ENCODE measurements at regions not wholly inside any gene's neighbourhood (a gene's known extent, or its start where the extent isn't known, plus 50 kb on each side); places are given as distances from the start of the nearest gene placed in this dataset.

DNA sequence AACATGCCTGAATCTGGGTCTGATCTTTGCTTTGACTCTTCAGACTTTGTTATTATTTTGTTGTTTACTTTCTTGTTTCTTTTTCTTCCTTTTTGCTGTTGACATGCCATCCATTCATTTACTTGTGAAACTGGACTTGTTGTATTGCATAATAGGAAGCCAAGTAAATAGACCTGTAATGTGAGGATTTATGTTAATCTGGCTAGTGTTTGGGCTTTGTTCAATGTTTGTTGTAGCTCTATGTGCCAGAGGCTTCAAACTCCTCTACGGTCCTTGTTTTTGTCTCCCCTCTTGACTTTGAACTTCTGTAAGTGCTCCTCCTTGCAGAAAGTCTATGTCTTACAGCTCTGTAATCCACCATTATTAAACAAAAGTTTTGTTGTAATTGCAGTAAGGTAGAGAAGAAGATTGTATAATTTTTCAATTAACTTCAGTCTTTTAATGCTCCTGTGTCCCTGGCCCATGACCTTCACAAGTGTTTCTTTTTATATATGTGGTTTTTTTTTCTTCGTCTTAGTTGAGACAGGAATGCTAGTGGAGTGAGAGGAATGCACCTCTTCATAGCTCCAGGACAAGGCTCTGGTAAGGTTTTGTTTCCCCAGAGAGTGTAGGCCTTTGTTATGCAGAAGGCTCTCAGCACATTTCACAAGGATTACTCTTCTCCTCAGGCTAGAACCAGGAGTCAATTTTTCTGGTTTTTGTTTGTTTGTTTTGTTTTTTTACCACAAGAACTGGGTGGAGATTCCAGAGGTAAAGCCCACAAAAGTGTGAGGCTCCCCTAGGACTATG is 1061.8 kb upstream of the CITED2 start:
- H3K4me2 ChIP-seq (ENCODE audit: low read length): no peak overlapping the region
- H3K36me3 ChIP-seq (ENCODE audit: insufficient read depth, low read length): no peaks in the 10 kb centered on the region
- no peak for TF ChIP-seq TAF1 (IDR thresholded peaks at IDR 0.05; ENCODE audit: low read depth)
- TF ChIP-seq POLR2AphosphoS5 (IDR thresholded peaks at IDR 0.05): no peak
- no peak for TF ChIP-seq EP300 (conservative IDR thresholded peaks at IDR 0.05; ENCODE audit: poor library complexity, severe bottlenecking)
- TF ChIP-seq EZH2 (IDR thresholded peaks at IDR 0.05; ENCODE audit: borderline replicate concordance, insufficient read depth, low read length, poor library complexity, severe bottlenecking): no peak
- TF ChIP-seq, protein P1, sequence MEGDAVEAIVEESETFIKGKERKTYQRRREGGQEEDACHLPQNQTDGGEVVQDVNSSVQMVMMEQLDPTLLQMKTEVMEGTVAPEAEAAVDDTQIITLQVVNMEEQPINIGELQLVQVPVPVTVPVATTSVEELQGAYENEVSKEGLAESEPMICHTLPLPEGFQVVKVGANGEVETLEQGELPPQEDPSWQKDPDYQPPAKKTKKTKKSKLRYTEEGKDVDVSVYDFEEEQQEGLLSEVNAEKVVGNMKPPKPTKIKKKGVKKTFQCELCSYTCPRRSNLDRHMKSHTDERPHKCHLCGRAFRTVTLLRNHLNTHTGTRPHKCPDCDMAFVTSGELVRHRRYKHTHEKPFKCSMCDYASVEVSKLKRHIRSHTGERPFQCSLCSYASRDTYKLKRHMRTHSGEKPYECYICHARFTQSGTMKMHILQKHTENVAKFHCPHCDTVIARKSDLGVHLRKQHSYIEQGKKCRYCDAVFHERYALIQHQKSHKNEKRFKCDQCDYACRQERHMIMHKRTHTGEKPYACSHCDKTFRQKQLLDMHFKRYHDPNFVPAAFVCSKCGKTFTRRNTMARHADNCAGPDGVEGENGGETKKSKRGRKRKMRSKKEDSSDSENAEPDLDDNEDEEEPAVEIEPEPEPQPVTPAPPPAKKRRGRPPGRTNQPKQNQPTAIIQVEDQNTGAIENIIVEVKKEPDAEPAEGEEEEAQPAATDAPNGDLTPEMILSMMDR (IDR thresholded peaks at IDR 0.05; ENCODE audit: poor library complexity, severe bottlenecking): no peak
- TF ChIP-seq, protein P2, sequence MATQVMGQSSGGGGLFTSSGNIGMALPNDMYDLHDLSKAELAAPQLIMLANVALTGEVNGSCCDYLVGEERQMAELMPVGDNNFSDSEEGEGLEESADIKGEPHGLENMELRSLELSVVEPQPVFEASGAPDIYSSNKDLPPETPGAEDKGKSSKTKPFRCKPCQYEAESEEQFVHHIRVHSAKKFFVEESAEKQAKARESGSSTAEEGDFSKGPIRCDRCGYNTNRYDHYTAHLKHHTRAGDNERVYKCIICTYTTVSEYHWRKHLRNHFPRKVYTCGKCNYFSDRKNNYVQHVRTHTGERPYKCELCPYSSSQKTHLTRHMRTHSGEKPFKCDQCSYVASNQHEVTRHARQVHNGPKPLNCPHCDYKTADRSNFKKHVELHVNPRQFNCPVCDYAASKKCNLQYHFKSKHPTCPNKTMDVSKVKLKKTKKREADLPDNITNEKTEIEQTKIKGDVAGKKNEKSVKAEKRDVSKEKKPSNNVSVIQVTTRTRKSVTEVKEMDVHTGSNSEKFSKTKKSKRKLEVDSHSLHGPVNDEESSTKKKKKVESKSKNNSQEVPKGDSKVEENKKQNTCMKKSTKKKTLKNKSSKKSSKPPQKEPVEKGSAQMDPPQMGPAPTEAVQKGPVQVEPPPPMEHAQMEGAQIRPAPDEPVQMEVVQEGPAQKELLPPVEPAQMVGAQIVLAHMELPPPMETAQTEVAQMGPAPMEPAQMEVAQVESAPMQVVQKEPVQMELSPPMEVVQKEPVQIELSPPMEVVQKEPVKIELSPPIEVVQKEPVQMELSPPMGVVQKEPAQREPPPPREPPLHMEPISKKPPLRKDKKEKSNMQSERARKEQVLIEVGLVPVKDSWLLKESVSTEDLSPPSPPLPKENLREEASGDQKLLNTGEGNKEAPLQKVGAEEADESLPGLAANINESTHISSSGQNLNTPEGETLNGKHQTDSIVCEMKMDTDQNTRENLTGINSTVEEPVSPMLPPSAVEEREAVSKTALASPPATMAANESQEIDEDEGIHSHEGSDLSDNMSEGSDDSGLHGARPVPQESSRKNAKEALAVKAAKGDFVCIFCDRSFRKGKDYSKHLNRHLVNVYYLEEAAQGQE (IDR thresholded peaks at IDR 0.05; ENCODE audit: borderline replicate concordance): no peak
- H3K27ac ChIP-seq (ENCODE audit: low read length): no peak overlapping the region
- H2AFZ ChIP-seq (ENCODE audit: low read depth, low read length): no peak overlapping the region
- H3K79me2 ChIP-seq (replicated peaks; ENCODE audit: insufficient read depth, low read length): no peaks in the 10 kb centered on the region
- no peaks in the 10 kb centered on the region for H3K27me3 ChIP-seq (ENCODE audit: insufficient read depth, low read depth, low read length)
- H3K9me3 ChIP-seq (ENCODE audit: low read length): peaks cover 3% of the 10 kb centered on the region
- no peaks in the 10 kb centered on the region for H3K9me2 ChIP-seq (ENCODE audit: insufficient read depth, low read length)
- no peaks in the 10 kb centered on the region for H4K20me1 ChIP-seq (ENCODE audit: insufficient read depth)
- no peak overlapping the region for H3K4me3 ChIP-seq (ENCODE audit: low read length)
- H3F3A ChIP-seq (ENCODE audit: insufficient read depth, low read length, poor library complexity, severe bottlenecking): peaks cover 13% of the 10 kb centered on the region
- no peak overlapping the region for H3K9ac ChIP-seq (ENCODE audit: low read length)

DNA sequence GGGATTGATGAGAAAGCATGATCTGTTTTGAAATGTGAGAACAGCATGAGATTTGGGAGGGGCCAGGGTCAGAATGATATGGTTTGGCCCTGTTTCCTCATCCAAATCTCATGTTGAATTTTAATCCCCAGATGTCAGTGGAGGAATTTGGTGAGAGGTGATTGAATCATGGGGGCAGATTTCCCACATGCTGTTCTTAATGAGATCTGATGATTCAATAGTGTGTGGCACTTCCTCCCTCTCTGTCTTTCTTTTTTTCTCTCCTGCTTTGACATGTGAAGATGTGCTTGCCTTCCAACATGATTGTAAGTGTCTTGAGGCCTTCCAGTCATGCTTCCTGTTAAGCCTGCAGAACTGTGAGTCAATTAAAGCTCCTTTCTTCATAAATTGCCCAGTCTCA is 1060.3 kb upstream of the CITED2 start:
- Histone ChIP-seq H3K4me3 (ENCODE audit: low read length) (no peak overlapping the region), H3K9me2 (ENCODE audit: insufficient read depth, low read length) (no peaks in the 10 kb centered on the region), H2AFZ (ENCODE audit: low read depth, low read length) (no peak overlapping the region), H4K20me1 (ENCODE audit: insufficient read depth) (no peaks in the 10 kb centered on the region), H3K79me2 (replicated peaks; ENCODE audit: insufficient read depth, low read length) (no peaks in the 10 kb centered on the region), H3K27ac (ENCODE audit: low read length) (no peak overlapping the region), H3K9me3 (ENCODE audit: low read length) (peaks cover 3% of the 10 kb centered on the region), H3K36me3 (ENCODE audit: insufficient read depth, low read length) (no peaks in the 10 kb centered on the region), H3K9ac (ENCODE audit: low read length) (no peak overlapping the region), H3K4me2 (ENCODE audit: low read length) (no peak overlapping the region), H3K27me3 (ENCODE audit: insufficient read depth, low read depth, low read length) (no peaks in the 10 kb centered on the region), H3F3A (ENCODE audit: insufficient read depth, low read length, poor library complexity, severe bottlenecking) (peaks cover 2% of the 10 kb centered on the region)
- TF ChIP-seq POLR2AphosphoS5 (IDR thresholded peaks at IDR 0.05): no peak
- TF ChIP-seq, protein P2 (IDR thresholded peaks at IDR 0.05; ENCODE audit: borderline replicate concordance): no peak
- no peak for TF ChIP-seq TAF1 (IDR thresholded peaks at IDR 0.05; ENCODE audit: low read depth)
- TF ChIP-seq SMC3 (conservative IDR thresholded peaks at IDR 0.05; ENCODE audit: poor library complexity): no peak
- TF ChIP-seq RAD21 (conservative IDR thresholded peaks at IDR 0.05): no peak
- TF ChIP-seq EZH2 (IDR thresholded peaks at IDR 0.05; ENCODE audit: borderline replicate concordance, insufficient read depth, low read length, poor library complexity, severe bottlenecking): no peak
- TF ChIP-seq, protein P1 (IDR thresholded peaks at IDR 0.05; ENCODE audit: poor library complexity, severe bottlenecking): no peak

Data from neural cell (in vitro differentiated cells).